Retinal pigment epithelial cell (primary cell): ENCODE measurements at regions not wholly inside any gene's neighbourhood (a gene's known extent, or its start where the extent isn't known, plus 50 kb on each side); places are given as distances from the start of the nearest gene placed in this dataset.

Experiments used
- DNase-seq: peaks from one replicate; pipeline ENCODE4 v3.0.0-alpha.2; 2010; ENCODE audit warnings: low read depth
- H3K4me3 ChIP-seq: 2 replicates; pipeline ENCODE4 v1.5.1; 2011; ENCODE audit warnings: mild to moderate bottlenecking, low read length, control low read depth, moderate library complexity
- TF ChIP-seq, protein P1 (sequence below): conservative IDR thresholded peaks from 2 replicates; pipeline ENCODE4 v1.5.1; 2011; ENCODE audit warnings: low read depth, low read length, control low read depth, inconsistent platforms

DNA sequence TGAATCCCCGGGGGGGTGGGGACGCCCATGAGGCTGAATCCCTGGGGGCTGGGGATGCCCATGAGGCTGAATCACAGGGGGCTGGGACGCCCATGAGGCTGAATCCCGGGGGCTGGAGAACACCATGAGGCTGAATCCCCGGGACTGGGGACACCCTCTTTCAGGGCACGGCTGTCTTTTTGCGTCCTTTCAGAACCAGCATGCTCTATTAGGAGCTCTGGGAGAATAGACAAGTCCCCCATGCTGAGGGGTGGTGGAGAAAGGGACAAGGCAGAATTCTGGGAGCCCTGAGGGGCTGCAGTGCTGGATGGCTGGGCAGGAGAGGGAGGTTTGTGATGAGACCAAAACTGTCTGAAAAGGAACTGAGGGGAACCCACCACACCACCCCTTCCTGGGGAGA, 257.3 kb upstream of the TCERG1L start:
- TF ChIP-seq, protein P1, sequence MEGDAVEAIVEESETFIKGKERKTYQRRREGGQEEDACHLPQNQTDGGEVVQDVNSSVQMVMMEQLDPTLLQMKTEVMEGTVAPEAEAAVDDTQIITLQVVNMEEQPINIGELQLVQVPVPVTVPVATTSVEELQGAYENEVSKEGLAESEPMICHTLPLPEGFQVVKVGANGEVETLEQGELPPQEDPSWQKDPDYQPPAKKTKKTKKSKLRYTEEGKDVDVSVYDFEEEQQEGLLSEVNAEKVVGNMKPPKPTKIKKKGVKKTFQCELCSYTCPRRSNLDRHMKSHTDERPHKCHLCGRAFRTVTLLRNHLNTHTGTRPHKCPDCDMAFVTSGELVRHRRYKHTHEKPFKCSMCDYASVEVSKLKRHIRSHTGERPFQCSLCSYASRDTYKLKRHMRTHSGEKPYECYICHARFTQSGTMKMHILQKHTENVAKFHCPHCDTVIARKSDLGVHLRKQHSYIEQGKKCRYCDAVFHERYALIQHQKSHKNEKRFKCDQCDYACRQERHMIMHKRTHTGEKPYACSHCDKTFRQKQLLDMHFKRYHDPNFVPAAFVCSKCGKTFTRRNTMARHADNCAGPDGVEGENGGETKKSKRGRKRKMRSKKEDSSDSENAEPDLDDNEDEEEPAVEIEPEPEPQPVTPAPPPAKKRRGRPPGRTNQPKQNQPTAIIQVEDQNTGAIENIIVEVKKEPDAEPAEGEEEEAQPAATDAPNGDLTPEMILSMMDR: no peak
- H3K4me3 ChIP-seq: no peak overlapping the region
- no peak for DNase-seq

DNA sequence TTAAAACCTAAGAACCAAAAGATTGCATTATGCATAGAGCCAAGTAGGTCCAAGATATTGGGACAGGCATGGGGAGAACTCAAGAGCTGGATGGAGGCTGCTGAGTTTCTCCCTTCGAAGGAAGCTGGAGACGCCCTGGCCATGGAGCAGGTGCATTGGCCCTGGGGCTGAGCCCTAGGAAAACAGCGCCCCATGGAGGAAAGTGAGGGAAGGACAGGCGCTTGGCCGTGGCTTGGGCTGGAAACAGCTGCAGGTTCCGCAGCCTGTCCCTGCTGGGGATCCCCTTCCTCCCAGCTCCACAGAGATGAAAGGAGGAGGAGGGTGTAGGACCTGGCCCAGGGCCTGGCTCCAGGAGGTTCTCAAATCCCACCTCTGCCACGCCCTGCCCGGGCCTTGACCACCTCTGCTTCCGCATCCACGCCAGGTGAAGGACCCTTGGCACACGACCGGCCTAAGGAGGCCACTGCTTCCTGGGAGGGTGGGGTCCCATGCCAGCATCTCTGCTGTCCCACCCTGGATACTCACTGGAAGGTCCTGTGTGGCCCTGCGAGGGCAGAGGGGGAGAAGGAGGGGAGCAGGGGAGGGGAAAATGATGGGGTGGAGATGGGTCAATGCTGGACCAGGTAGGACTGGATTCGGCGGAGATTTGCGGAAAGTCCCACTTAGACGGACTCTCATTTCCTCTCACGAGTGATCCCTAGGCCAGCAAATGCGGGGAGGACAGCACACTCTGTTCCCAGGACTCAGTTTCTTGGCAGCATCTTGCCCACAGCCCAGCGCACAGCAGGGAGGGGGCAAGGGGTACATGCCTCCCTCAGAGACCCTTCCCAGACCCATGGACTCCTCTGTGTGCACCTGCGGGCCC, 258.6 kb upstream of the TCERG1L start:
- H3K4me3 ChIP-seq: no peak overlapping the region
- DNase-seq: no peak
- TF ChIP-seq, protein P1: no peak

DNA sequence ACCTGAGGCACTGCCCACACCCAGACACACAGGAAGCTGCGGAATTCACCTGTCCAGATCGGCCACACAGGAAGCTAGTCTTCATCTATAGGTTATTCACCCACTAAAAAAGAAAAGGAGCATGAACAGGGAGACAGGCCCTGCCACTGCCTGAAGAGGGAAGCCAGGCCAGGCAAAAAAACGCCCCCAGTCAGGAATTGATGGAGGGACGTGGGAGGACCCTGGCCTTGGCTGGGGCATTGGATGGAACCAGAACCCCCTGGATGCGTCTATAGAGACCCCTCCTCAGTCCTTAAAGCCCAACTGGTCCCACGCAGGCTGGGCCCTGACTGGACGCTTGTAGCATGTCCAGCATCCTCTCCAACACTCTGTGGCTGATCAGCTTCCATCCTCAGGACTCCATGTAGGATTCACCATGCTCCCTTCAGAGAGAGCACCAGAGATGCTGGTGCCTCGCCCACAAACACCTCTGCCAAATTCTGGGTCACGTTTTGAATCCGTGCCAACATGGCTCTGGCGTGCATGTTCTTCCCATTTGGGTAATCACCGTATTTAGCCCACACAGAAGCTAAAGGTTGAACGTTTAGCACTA, 259.3 kb upstream of the TCERG1L start:
- no peak overlapping the region for H3K4me3 ChIP-seq
- no peak for DNase-seq
- TF ChIP-seq, protein P1: no peak

DNA sequence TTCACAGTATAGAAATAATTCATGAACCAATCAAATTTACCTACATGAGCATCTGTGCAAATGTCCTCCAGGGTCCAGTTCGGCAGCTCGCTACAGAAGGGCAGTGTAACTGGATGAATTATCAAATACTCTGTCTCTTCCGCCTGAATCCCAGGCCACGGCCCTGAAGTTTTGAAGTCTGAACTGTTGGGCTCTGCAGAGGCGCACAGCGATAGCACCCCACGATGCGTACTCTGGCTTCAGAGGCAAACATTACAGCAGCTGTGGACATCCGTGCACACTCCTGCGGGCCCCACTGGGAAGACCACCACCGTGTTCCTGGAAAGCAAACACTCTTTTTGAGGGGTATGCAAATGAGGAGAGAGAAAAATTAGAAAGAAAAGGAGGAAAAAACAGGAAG, 259.8 kb upstream of the TCERG1L start:
- no peak for DNase-seq
- TF ChIP-seq, protein P1: no peak
- H3K4me3 ChIP-seq: no peak overlapping the region

DNA sequence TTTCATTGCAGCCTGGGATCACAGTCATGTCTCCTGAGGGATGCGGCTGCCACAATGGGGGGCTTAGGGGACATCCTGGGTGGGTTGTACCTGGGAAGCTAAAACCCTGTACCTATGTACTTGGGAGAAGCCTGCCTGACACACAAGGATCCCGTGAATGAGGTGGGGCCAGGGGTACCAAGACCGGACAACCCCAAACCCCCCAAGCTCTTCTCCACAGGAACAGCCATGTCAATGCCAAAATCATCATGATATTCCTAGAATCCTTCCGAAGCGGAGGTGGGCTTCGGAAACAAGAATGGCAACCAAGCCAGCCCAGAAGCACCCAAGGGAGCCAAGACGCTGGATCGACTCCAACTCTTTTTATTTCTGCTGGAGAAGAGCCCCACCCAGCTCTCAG, 260.3 kb upstream of the TCERG1L start:
- no peak for DNase-seq
- TF ChIP-seq, protein P1: no peak
- no peak overlapping the region for H3K4me3 ChIP-seq

DNA sequence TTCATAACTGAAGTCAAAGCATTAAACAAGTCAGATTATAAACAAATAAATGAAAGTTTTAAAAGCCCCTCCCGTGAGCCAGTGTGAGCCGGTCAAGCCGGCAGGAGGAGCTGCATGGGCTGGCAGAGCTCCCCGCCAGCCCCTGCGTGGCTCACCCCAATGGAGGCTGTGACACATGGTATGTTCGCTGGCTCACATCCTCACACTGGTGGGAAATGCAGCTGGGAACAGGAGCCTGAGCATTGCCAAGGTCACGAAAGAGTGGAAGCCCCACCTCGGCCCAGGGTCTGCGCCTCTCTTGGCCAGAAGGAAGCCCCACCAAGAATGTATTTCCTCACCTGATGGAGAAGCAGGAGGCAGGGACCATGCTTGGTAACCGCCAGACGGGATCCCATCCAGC, 261.7 kb upstream of the TCERG1L start:
- no peak overlapping the region for H3K4me3 ChIP-seq
- TF ChIP-seq, protein P1: no peak
- no peak for DNase-seq

DNA sequence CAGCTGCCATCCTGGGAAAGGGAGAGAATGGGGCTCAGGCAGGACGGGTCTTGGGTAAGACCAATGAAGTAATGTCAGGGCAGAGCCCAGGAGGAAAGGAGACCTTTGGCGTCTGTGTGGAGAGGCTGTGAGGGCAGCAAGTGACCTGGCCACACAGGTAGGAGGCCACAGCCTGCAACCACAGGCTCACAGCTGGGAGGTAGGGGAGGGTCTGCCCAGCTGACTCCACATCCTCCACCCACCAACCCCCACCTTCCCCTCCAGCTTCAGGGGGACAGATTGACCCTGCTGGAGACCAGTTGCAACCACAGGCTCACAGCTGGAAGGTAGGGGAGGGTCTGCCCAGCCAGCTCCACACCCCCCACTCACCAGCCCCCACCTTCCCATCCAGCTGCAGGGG, 262.2 kb upstream of the TCERG1L start:
- TF ChIP-seq, protein P1: no peak
- DNase-seq: no peak
- H3K4me3 ChIP-seq: no peak overlapping the region
